Kidney (tissue), 13 donors: ENCODE measurements at regions not wholly inside any gene's neighbourhood (a gene's known extent, or its start where the extent isn't known, plus 50 kb on each side); places are given as distances from the start of the nearest gene placed in this dataset.
"Not testable (repeated sequence)": the region's sequence is repeated elsewhere in the genome, so short reads cannot be mapped to it uniquely, and the experiment has no call there.

ENCODE experiments used
- DNase-seq, 5 donors: peaks; one replicate each; pipeline ENCODE4 v3.0.0-alpha.2; 2013 to 2020
- FAIRE-seq: peaks from 2 replicates; lab custom pipeline; 2012; peaks lifted over from hg19 to GRCh38; lab: Jason Lieb, UNC
- H3K27ac ChIP-seq, 2 donors: one replicate each; pipeline ENCODE4 v1.7.0; 2013; ENCODE audit warnings: low read depth in 2 of 2, low read length in 2 of 2, inconsistent platforms in 1 of 2
- H3K27me3 ChIP-seq: one replicate; pipeline ENCODE4 v1.7.1; 2013; ENCODE audit warnings: low read length, inconsistent platforms; ENCODE audit not compliant: control insufficient read depth, insufficient read depth
- H3K36me3 ChIP-seq, 3 donors: one replicate each; pipeline versions ENCODE4 v1.7.0 to v1.7.1; 2013; ENCODE audit warnings: low read length in 3 of 3, control low read depth in 1 of 3, inconsistent platforms in 1 of 3; ENCODE audit not compliant: insufficient read depth in 3 of 3, control insufficient read depth in 2 of 3
- H3K4me1 ChIP-seq, 3 donors: one replicate each; pipeline versions ENCODE4 v1.7.0 to v1.7.1; 2013; ENCODE audit warnings: low read length in 3 of 3, inconsistent platforms in 1 of 3, low read depth in 1 of 3; ENCODE audit not compliant: control insufficient read depth in 2 of 3, insufficient read depth in 2 of 3
- H3K4me3 ChIP-seq, 3 donors: one replicate each; pipeline versions ENCODE4 v1.7.0 to v1.8.1; 2013; ENCODE audit warnings: low read length in 3 of 3, control low read depth in 1 of 3, inconsistent platforms in 1 of 3
- H3K9ac ChIP-seq, 3 donors: one replicate each; pipeline versions ENCODE4 v1.7.0 to v1.7.1; 2013; ENCODE audit warnings: low read length in 3 of 3, control low read depth in 1 of 3, inconsistent platforms in 1 of 3
- H3K9me3 ChIP-seq, 3 donors: one replicate each; pipeline versions ENCODE4 v1.7.0 to v1.7.1; 2013; ENCODE audit warnings: low read length in 3 of 3, control low read depth in 1 of 3, inconsistent platforms in 1 of 3; ENCODE audit not compliant: control insufficient read depth in 2 of 3, insufficient read depth in 1 of 3
- intact Hi-C: fragments of 100-400 bp; cut with DNase I; formaldehyde crosslinking; loops from one replicate; pipeline ENCODE4 v1.11.1; 2022
- TF ChIP-seq, protein P1 (sequence below): IDR thresholded peaks from 3 replicates; pipeline ENCODE4 v1.5.1; 2012; ENCODE audit warnings: mild to moderate bottlenecking, moderate library complexity, borderline replicate concordance; ENCODE audit not compliant: insufficient read depth; ENCODE audit errors: extremely low read depth
- donor health status: control.
- donor health status: control.
- donor health status: control.
- donor health status: control.
- donor health status: control.
- donor health status: DM: yes; HTN: yes; CAD: no.
- donor health status: Normal renal cell carcinoma (clear cell type).

DNA sequence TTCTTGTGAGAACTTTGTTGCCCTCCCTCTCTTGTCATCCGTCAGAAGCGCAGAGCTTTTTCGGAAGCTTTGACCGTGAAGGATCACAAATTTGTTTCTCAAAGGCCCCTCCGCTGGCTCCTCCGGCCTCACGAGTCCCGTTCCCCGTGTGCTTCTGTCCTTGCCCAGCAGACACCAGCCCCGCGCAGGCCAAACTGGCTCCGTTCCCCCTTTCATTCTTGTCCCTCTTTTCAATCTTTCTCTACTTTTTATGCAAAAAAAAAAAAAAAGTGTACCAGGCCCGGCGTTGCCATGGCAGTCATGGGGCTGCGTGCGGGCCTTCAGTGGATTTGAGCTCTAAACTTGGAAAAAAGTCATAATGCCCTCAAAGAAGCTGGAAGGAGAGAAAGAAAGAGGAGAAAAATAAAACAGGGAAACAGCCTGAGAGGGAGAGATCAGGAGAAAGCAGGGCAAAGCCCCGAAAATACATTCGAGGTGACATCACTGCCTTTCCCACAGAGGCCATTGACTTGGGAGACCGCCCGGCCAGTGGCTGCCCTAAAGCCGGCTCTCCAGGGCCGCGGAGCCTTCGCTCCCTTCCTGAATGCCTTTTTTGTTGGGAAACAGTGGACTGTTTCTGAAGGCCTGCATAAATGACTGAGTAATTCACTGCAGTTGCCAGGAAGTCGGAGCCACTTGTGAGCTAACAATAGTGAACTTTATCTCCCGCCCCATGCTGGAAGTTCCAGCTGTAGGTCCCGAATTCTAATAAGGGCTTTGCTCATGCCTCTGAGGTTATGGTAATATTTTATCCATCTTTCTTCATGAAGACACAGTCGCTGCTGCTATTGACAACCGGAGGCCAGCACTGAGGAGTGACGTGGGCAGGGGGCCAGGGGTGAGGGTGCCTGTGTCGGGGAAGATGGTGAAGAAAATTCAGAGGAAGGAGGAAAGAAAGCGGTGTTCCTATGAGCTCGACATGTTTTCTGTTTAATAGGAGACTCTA lies 670.9 kb downstream of the QKI start:
- no peaks in the 10 kb centered on the region for H3K27me3 ChIP-seq
- DNase-seq (peak in 4 of 5 donors; percentile 26 to 87 (median 44)), FAIRE-seq (no peak)
- intact Hi-C loops: no loop called here
- H3K9me3 ChIP-seq: no peaks in the 10 kb centered on the region
- TF ChIP-seq, protein P1, sequence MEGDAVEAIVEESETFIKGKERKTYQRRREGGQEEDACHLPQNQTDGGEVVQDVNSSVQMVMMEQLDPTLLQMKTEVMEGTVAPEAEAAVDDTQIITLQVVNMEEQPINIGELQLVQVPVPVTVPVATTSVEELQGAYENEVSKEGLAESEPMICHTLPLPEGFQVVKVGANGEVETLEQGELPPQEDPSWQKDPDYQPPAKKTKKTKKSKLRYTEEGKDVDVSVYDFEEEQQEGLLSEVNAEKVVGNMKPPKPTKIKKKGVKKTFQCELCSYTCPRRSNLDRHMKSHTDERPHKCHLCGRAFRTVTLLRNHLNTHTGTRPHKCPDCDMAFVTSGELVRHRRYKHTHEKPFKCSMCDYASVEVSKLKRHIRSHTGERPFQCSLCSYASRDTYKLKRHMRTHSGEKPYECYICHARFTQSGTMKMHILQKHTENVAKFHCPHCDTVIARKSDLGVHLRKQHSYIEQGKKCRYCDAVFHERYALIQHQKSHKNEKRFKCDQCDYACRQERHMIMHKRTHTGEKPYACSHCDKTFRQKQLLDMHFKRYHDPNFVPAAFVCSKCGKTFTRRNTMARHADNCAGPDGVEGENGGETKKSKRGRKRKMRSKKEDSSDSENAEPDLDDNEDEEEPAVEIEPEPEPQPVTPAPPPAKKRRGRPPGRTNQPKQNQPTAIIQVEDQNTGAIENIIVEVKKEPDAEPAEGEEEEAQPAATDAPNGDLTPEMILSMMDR: no peak
- H3K9ac ChIP-seq: no peak overlapping the region
- no peak overlapping the region for H3K4me3 ChIP-seq
- H3K27ac ChIP-seq: no peak overlapping the region
- H3K36me3 ChIP-seq: no peaks in the 10 kb centered on the region
- H3K4me1 ChIP-seq: no peaks in the 10 kb centered on the region

DNA sequence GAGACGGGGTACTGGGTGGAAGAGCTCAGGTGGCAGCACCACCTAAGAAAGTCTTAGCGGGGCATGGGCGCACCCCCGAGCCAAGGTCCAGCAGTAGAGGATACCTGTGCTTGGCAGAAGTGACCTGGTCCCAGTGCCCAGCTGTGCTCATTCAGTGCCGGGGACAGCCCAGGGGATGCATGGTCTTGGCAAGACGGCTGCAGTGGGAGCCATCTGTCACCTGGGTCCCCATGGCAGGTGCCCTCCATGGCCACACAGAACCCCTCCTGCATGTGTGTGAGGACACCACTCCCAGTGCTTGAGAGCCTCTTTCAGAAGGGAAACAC lies 664.7 kb downstream of the QKI start:
- DNase-seq (peak in 1 of 5 donors; percentile 60), FAIRE-seq (no peak)
- intact Hi-C loops: no loop called here
- Histone ChIP-seq H3K4me3 (no peak overlapping the region), H3K27me3 (no peaks in the 10 kb centered on the region), H3K4me1 (no peaks in the 10 kb centered on the region), H3K9me3 (no peaks in the 10 kb centered on the region), H3K36me3 (no peaks in the 10 kb centered on the region), H3K27ac (no peak overlapping the region), H3K9ac (no peak overlapping the region)
- TF ChIP-seq, protein P1: no peak

DNA sequence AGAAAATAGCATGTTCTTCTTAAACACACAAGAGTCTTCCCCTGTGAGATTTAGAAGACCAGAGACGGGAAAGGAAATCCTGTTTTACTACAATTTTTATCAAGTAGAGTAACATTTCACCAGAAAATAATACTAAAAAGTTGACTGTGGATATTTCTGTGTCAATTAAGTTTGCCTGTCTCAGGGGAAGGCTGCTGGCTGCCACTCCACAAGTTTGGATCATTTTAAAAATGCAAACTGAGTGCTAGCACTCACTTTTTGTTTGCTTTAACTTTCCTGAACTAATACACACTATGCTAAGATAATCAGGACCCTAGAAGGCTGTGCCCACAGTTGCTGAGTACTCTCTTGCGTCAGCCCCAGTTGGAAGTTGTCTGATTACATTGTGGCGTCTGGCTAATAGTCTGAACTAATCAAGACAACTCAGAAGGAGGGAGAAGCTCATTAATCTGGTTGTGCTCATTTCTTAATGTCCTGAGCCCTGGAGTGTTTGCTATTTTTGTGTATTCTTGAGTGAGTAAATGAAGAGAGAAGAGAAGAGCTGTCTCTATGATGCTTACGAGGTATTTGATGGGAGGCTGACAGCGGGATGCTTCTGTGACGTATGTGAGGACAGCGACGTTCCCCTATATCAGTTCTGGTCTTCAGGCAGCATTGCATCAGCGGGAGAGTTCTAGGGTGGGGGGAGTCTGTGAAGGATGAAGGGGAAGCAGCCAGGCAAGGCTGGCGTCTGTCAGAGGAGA lies 664.2 kb downstream of the QKI start:
- Histone ChIP-seq H3K9ac (no peak overlapping the region), H3K4me3 (no peak overlapping the region), H3K27me3 (no peaks in the 10 kb centered on the region), H3K27ac (no peak overlapping the region), H3K9me3 (no peaks in the 10 kb centered on the region), H3K36me3 (no peaks in the 10 kb centered on the region), H3K4me1 (no peaks in the 10 kb centered on the region)
- TF ChIP-seq, protein P1: no peak
- intact Hi-C loops: no loop called here
- no peak for DNase-seq
- no peak for FAIRE-seq

DNA sequence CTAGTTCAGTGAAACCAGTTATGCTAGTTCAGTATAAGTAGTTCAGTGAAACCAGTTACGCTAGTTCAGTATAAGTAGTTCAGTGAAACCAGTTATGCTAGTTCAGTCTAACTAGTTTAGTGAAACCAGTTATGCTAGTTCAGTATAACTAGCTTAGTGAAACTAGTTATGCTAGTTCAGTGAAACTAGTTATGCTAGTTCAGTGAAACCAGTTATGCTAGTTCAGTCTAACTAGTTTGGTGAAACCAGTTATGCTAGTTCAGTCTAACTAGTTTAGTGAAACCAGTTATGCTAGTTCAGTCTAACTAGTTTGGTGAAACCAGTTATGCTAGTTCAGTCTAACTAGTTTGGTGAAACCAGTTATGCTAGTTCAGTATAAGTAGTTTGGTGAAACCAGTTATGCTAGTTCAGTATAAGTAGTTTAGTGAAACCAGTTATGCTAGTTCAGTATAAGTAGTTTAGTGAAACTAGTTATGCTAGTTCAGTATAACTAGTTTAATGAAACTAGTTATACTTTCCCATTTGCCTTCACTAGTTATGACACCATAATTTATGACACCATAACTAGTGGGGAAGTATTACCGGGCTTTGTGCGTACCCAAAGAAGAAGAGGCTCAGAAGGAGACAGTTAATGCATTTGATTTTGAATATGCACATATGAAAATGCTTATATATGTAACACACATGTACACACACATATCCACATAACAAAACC lies 662.5 kb downstream of the QKI start:
- FAIRE-seq, DNase-seq, H3K9me3 ChIP-seq, H3K27ac ChIP-seq, intact Hi-C loops, H3K4me1 ChIP-seq, H3K9ac ChIP-seq, H3K27me3 ChIP-seq, H3K4me3 ChIP-seq, H3K36me3 ChIP-seq: not testable (repeated sequence)
